ENCODE measurements at regions not wholly inside any gene's neighbourhood (a gene's known extent, or its start where the extent isn't known, plus 50 kb on each side); places are given as distances from the start of the nearest gene placed in this dataset.

GRCh38 chr3:181279239-181279565, 289.7 kb upstream of the DNAJC19 start:
- TF ChIP-seq POLR2A (IDR thresholded peaks at IDR 0.05; ENCODE audit: low read length) (no peak), GATA1 (IDR thresholded peaks at IDR 0.05; ENCODE audit: low read depth, low read length) (no peak)
